ENCODE measurements at regions not wholly inside any gene's neighbourhood (a gene's known extent, or its start where the extent isn't known, plus 50 kb on each side); places are given as distances from the start of the nearest gene placed in this dataset.

- no peak for DNase-seq
Measured at GRCh38 chr2:217150236-217150635, 290.4 kb upstream of the TNP1 start.

DNA sequence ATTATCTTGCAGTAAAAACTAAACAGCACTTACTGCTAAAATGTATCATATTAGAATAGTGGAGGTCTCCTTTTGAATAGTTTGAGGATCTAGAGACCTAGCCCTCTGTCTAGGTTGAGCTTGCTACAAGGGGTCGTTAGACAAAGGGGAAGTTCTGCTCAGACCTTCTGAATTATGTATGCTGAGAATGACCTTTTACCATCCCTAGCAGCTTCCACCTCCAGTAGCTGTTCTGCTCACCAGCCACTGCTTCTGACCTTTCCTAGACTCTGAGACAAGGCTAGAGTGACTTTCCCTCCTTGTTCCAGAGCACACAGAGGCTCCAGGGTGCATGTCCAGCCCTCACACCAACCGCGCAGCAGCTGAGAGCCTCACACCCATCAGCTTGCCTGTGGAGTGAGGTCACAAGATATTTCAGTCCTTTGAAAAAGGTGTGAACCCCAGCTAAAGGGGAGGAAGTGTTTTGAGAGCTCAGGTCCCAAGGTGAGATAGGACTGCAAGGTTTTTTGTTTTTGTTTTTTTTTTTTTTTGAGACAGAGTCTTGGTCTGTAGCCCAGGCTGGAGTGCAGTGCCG is 289.3 kb upstream of the TNP1 start:
- DNase-seq = no peak

DNA sequence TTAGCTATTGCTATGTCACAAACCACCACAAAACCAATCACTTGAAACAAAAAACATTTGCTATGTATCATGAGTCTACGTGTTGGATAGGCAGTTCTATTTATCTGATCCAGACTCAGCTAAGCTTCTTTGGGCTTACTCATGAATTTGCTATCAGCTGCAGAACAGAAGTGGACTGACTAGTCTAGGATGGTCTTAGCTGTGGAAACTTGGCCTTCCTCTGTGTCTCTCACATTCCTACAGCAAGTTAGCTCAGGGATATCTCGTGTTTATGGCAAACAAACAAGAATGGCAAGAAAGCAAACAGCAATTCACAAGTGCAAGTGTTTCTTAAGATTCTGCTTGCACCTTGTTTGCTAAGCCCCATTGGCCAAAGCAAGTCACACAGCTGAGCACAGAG is 288.0 kb upstream of the TNP1 start:
- no peak for DNase-seq

GRCh38 chr2:217146956-217147355 is 287.1 kb upstream of the TNP1 start:
- DNase-seq = no peak

GRCh38 chr2:217142649-217143266 is 282.9 kb upstream of the TNP1 start:
- DNase-seq = no peak

GRCh38 chr2:217138284-217138683 is 278.4 kb upstream of the TNP1 start:
- no peak for DNase-seq

DNA sequence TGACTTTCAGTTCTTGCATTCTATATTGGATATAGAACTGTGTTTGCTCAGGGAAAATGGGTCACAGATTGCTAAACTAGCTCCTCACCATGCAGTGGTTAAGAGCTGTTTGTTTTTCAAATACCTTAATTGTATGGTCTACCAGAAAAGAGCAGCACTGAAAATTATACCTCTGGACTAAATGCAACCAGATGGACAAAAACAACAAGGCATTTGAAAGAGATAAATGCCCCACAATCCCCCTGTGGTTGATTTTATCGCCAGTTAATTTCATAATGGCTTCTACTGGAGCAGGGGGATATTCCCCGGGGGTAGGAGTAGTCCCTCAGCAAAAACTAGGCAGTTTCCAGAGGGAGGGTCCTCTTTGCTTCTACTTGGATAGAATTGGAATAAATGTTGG is 267.9 kb upstream of the TNP1 start:
- DNase-seq = no peak

GRCh38 chr2:217125014-217125413 is 265.1 kb upstream of the TNP1 start:
- no peak for DNase-seq

GRCh38 chr2:217124050-217124449 is 264.2 kb upstream of the TNP1 start:
- DNase-seq = no peak

GRCh38 chr2:217121565-217121964 is 261.7 kb upstream of the TNP1 start:
- DNase-seq = no peak

DNA sequence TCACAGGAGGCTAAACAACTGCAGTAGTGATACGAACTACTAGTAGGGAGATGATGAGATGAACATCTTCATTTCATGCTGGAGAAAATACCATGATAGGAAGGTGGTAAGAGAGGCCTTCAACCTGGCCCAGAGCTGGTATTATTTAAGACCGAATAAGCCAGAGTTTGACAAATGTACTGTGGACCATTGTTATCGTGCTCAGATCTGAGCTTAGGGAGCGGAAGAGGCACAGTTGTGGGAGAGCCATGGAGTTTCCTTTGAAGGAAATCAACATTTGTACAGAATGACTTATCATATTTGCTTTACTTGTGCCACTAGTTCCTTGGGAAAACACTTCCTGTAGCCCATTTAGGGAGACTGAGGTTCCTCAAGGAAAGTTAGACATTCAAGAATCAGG is 260.6 kb upstream of the TNP1 start:
- no peak for DNase-seq

- DNase-seq = no peak
Measured at GRCh38 chr2:217118559-217119284, 258.9 kb upstream of the TNP1 start.

GRCh38 chr2:217117523-217117922 is 257.7 kb upstream of the TNP1 start:
- DNase-seq = no peak

- no peak for DNase-seq
Measured at GRCh38 chr2:217116610-217117009, 256.7 kb upstream of the TNP1 start.

DNA sequence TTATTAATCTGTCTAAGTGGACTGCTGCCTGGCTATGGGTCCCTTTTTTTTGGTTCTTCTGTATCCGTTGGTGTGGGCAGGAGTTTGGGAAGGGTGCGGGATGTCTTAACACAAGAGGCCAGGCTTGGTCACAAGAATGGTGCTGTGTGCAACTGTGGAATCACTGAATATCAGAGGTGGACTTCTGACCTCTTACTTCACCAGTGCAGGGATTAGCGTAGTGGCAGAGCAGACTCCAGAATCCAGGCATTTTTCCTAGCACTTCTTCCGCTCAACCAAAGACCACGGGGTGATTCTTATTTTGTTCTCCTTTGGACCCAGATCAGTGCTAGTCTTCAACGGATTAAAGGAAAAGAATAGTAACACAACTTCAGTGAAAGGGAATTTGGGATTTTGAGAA is 254.3 kb upstream of the TNP1 start:
- no peak for DNase-seq

DNA sequence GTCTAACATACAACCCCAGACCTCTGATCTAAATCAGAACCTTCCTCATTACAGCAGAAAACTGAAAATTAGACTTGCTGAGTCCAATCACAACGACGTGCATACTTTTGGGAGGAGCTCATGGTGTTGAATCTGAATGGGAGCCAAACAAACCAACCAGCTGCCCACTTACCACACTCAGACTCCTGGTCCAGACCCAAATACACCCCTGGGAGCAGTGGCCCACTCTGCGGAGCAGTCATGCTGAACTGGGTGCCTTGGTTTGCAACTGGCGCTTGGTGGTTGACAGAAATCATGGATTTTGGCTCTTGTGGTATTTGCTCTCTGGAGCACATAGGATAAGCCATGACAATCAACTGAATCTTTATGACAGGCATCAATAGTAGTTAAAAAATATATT is 253.6 kb upstream of the TNP1 start:
- DNase-seq = no peak

GRCh38 chr2:217110550-217110949 is 250.7 kb upstream of the TNP1 start:
- no peak for DNase-seq

GRCh38 chr2:217108575-217109027 is 248.7 kb upstream of the TNP1 start:
- no peak for DNase-seq

DNA sequence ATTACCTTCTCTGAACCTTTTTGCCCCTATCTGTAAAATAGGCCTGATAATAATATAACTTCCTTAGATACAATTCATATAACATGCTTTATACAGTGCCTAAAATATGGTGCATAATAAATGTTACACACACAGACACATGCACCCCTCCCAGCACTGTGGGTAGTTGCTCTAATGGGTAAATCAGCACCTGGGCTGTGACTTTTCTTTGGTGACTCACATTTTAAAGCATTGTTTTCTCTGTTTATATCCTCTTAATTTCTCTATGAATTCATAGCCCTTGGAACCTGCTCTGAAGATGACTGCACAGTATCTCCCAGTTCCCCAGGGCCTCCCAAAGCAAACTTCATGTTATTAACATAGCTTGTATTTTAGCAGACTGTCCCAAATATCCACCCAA is 248.2 kb upstream of the TNP1 start:
- DNase-seq = no peak

DNA sequence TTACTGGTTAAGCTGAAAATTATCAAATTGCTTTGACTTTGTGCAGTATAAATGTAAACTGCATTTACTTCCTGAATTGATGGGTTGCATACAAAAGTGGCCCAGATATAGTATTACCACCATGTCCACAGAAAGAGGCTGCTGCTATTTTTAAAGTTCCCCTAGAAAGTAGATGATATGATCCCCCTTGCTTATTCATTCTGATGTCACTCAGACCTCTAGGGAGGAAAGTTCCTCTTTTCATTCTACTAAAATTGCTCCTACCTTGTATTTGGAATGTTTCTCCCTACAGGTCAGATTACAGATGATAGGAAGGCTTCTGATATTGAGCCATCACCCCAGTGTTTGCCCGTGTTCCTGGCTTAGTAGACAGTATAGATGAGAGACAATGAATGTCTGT is 247.6 kb upstream of the TNP1 start:
- DNase-seq = no peak

DNA sequence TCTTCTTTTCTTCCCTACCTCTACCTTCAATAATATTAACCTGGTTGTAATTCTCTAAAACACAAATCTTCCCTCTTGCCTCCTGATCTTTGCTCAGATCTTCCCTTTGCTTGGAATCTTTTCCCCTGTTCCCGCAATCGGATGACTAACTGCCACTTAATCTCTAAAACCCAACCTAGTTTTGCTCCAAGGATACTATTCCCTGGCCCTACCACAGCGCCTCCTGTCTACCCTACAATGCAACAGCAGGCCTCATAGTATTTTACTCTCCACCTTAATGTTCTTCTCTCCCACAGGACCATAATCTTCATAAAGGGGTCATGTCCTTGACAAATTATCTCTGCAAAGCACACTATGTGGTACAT is 246.8 kb upstream of the TNP1 start:
- no peak for DNase-seq

DNA sequence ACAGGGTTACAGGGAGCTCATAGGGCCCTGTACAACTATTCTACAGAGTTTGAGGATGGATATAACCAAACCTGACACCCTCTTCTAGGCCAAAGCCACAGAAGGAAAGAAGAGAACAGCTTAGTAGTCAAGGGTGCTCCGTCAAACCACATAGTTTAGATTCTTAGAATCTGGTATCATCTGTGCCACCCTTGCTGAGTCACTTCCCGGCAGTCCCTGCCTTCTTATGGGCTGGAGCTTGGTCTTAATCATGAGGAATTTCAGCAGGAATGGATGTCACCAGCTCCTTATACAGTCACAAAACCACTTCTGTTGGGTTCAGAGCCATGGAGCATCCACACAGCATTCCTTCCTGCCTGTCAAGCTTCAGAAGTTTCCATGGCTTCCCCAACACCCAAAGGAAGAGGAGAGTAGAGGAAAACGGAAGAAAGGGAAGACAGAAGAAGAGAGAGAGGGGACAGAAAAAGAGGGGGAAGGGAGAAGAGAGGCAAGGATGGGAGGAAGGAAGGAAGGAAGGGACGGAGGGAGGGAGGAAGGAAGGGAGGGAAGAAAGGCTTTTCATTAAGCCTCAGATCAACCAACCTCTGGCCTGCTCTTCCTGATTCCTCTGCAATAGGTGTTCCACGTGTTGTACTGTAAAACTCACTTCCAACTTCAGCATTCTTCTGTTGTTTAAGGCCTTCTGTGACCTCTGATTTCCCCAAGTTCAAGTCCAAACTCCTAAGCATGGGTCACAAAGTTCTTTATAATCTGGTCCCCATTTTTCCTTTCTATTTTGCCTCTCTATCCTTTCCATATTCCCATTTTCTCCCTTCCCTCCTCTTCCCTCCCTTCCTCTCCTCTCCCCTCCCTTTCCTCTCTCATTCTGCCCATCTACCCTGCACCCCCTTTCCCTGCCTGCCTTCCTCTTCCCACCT is 246.1 kb upstream of the TNP1 start:
- no peak for DNase-seq

DNA sequence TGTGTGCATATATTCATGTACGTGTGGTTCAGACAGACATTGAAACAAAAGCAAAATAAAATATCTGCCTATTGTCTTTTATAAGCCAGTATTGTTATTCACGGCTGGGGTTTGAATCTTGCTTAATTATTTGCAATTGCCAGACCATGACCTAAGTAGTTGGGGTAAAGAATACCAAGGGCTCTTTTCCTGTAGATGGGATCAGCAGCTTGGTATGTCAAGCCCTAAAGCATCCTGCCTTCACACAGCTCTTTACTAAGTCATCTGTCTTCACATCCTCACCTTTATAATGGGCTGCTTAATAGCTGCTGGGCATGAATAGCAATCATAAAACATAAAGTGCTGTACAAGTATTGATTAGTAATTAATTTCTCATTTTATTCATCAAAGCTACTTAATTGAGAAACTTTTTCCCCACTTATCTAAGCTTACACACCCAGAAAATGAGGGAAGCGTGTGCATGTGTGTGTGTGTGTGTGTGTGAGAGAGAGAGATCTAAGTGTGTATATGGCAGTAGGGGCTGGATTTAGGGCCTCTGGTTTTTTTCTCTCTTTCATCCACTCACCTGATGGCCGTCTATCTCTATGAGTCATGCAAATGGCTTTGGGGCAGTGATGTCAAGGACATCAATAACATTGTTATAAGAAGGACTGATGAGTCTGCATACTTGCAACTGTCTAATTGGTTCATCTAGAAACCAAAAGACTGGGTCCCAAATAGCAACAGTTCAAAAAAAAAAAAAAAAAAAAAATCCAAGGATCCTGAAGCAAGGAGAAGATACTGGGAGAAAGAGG is 244.1 kb upstream of the TNP1 start:
- DNase-seq = no peak
